ENCODE measurements at regions not wholly inside any gene's neighbourhood (a gene's known extent, or its start where the extent isn't known, plus 50 kb on each side); places are given as distances from the start of the nearest gene placed in this dataset.

GRCh38 chr21:28220680-28221079 lies 772.0 kb downstream of the LTN1 start:
- Mint-ChIP-seq H3K4me3 (no peak overlapping the region), H3K36me3 (ENCODE audit: low read depth) (no peaks in the 10 kb centered on the region), H3K9me3 (no peaks in the 10 kb centered on the region), H3K27ac (no peak overlapping the region), H3K4me1 (no peaks in the 10 kb centered on the region), H3K27me3 (ENCODE audit: low read depth, poor library complexity) (no peaks in the 10 kb centered on the region)
- no peak for DNase-seq
- no peak for TF ChIP-seq CTCF (IDR thresholded peaks at IDR 0.05)

GRCh38 chr21:28216976-28217523 lies 775.6 kb downstream of the LTN1 start:
- no peaks in the 10 kb centered on the region for H3K9me3 Mint-ChIP-seq
- H3K4me1 Mint-ChIP-seq = no peaks in the 10 kb centered on the region
- no peak overlapping the region for H3K4me3 Mint-ChIP-seq
- no peak overlapping the region for H3K27ac Mint-ChIP-seq
- TF ChIP-seq CTCF (IDR thresholded peaks at IDR 0.05) = no peak
- no peaks in the 10 kb centered on the region for H3K27me3 Mint-ChIP-seq (ENCODE audit: low read depth, poor library complexity)
- no peaks in the 10 kb centered on the region for H3K36me3 Mint-ChIP-seq (ENCODE audit: low read depth)
- DNase-seq = no peak

DNA sequence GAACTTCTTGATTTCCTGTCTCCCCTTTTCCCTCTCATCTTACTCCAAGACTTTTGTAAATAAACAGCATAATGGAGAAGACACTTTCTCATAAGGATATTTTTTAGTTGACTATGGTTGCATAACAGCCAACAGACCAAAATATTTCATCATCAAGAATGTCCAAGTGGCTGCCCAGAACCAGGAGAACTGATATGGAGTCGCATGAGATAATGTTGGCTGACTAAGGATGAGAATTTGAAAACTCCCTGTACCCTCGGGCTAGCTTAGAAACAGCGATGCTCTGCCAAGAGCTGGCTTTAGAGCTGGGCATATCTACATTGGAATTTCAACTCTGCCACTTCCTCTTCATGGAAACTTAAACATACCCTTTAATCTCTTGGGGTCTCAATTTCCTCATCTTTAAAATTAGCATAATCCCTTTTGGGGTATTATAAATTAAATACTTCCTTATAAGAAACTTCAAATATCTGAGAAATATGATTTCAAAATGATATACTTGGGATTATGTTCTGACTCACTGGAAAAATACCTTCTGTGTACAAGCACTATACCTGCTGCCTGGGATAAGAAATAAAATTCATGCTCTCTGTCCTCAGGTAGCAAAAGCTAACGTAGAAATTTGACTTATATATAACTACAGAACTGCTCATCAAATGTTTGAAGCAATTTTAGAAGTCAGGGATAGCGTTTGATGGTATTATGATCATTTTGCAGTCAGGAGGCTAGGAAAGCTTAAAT lies 777.3 kb downstream of the LTN1 start:
- Mint-ChIP-seq H3K4me1 (no peaks in the 10 kb centered on the region), H3K27me3 (ENCODE audit: low read depth, poor library complexity) (no peaks in the 10 kb centered on the region), H3K9me3 (no peaks in the 10 kb centered on the region), H3K4me3 (no peak overlapping the region), H3K36me3 (ENCODE audit: low read depth) (no peaks in the 10 kb centered on the region), H3K27ac (no peak overlapping the region)
- DNase-seq = no peak
- no peak for TF ChIP-seq CTCF (IDR thresholded peaks at IDR 0.05)

GRCh38 chr21:28214786-28215185 lies 777.9 kb downstream of the LTN1 start:
- no peak overlapping the region for H3K4me3 Mint-ChIP-seq
- no peaks in the 10 kb centered on the region for H3K36me3 Mint-ChIP-seq (ENCODE audit: low read depth)
- no peaks in the 10 kb centered on the region for H3K9me3 Mint-ChIP-seq

DNA sequence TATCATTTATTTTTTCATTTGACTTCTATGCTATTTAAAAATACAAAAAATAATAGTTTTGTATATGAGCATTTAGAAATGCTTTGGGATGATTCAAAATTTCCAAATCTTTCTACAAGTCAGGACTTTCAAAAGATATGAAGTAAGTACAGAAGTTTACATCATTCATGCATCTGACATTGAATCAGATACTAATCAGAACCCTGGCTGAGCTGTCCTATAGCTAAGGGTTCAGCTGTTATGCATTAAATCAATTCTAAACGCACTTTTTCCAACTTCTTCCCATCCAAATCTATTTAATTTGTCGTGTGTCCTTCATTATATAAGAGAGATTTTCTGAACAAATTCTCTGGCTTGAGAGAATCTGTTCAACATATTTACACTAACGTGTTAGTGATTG lies 779.4 kb downstream of the LTN1 start:
- no peaks in the 10 kb centered on the region for H3K4me1 Mint-ChIP-seq
- H3K36me3 Mint-ChIP-seq (ENCODE audit: low read depth) = no peaks in the 10 kb centered on the region
- no peak overlapping the region for H3K27ac Mint-ChIP-seq
- no peak overlapping the region for H3K4me3 Mint-ChIP-seq
- no peak for TF ChIP-seq CTCF (IDR thresholded peaks at IDR 0.05)
- DNase-seq = no peak
- no peaks in the 10 kb centered on the region for H3K27me3 Mint-ChIP-seq (ENCODE audit: low read depth, poor library complexity)
- no peaks in the 10 kb centered on the region for H3K9me3 Mint-ChIP-seq

More at GRCh38 chr21:28214786-28215185, 777.9 kb downstream of the LTN1 start:
- Mint-ChIP-seq H3K27me3 (ENCODE audit: low read depth, poor library complexity) (no peaks in the 10 kb centered on the region), H3K4me1 (no peaks in the 10 kb centered on the region), H3K27ac (no peak overlapping the region)
- TF ChIP-seq CTCF (IDR thresholded peaks at IDR 0.05) = no peak
- no peak for DNase-seq

- Mint-ChIP-seq H3K36me3 (ENCODE audit: low read depth) (no peaks in the 10 kb centered on the region), H3K4me1 (no peaks in the 10 kb centered on the region), H3K4me3 (no peak overlapping the region), H3K27me3 (ENCODE audit: low read depth, poor library complexity) (no peaks in the 10 kb centered on the region), H3K27ac (no peak overlapping the region), H3K9me3 (no peaks in the 10 kb centered on the region)
- DNase-seq = no peak
- no peak for TF ChIP-seq CTCF (IDR thresholded peaks at IDR 0.05)
These were observed 780.6 kb downstream of the LTN1 start for GRCh38 chr21:28212061-28212460.

Measured in nephron progenitor cell (in vitro differentiated cells).